IPS-18a (cell line): ENCODE measurements at regions not wholly inside any gene's neighbourhood (a gene's known extent, or its start where the extent isn't known, plus 50 kb on each side); places are given as distances from the start of the nearest gene placed in this dataset.
"Not testable (repeated sequence)": the region's sequence is repeated elsewhere in the genome, so short reads cannot be mapped to it uniquely, and the experiment has no call there.

ENCODE experiments used
- H3K27ac ChIP-seq: one replicate; pipeline ENCODE4 v1.5.1; 2013; ENCODE audit warnings: low read length
- H3K27me3 ChIP-seq: one replicate; pipeline ENCODE4 v1.6.1; 2013; ENCODE audit warnings: mild to moderate bottlenecking, low read length; ENCODE audit not compliant: control insufficient read depth, insufficient read depth
- H3K36me3 ChIP-seq: one replicate; pipeline ENCODE4 v1.6.1; 2013; ENCODE audit warnings: low read depth, low read length; ENCODE audit not compliant: control insufficient read depth
- H3K4me1 ChIP-seq: one replicate; pipeline ENCODE4 v1.6.1; 2013; ENCODE audit warnings: low read depth, low read length; ENCODE audit not compliant: control insufficient read depth
- H3K4me3 ChIP-seq: one replicate; pipeline ENCODE4 v1.5.1; 2013; ENCODE audit warnings: low read length
- H3K9ac ChIP-seq: one replicate; pipeline ENCODE4 v1.6.1; 2013; ENCODE audit warnings: mild to moderate bottlenecking, low read length, moderate library complexity
- H3K9me3 ChIP-seq: one replicate; pipeline ENCODE4 v1.6.1; 2013; ENCODE audit warnings: low read depth, low read length; ENCODE audit not compliant: control insufficient read depth

- Histone ChIP-seq H3K36me3 (no peaks in the 10 kb centered on the region), H3K4me1 (peaks cover 1% of the 10 kb centered on the region), H3K27ac (no peak overlapping the region), H3K27me3 (no peaks in the 10 kb centered on the region), H3K4me3 (no peak overlapping the region), H3K9me3 (no peaks in the 10 kb centered on the region), H3K9ac (no peak overlapping the region)
Measured at GRCh38 chr21:15204970-15205286, 140.1 kb upstream of the NRIP1 start.

- Histone ChIP-seq H3K9ac (no peak overlapping the region), H3K4me3 (no peak overlapping the region), H3K36me3 (no peaks in the 10 kb centered on the region), H3K9me3 (no peaks in the 10 kb centered on the region), H3K4me1 (no peaks in the 10 kb centered on the region), H3K27me3 (no peaks in the 10 kb centered on the region), H3K27ac (no peak overlapping the region)
Measured at GRCh38 chr21:15206514-15206913, 141.7 kb upstream of the NRIP1 start.

GRCh38 chr21:15207231-15207630 is 142.4 kb upstream of the NRIP1 start:
- no peak overlapping the region for H3K9ac ChIP-seq
- no peak overlapping the region for H3K27ac ChIP-seq
- no peaks in the 10 kb centered on the region for H3K4me1 ChIP-seq
- H3K9me3 ChIP-seq: no peaks in the 10 kb centered on the region
- no peaks in the 10 kb centered on the region for H3K27me3 ChIP-seq
- no peak overlapping the region for H3K4me3 ChIP-seq
- no peaks in the 10 kb centered on the region for H3K36me3 ChIP-seq

GRCh38 chr21:15207635-15208370 is 143.0 kb upstream of the NRIP1 start:
- no peaks in the 10 kb centered on the region for H3K27me3 ChIP-seq
- no peaks in the 10 kb centered on the region for H3K9me3 ChIP-seq
- H3K4me1 ChIP-seq: no peaks in the 10 kb centered on the region
- H3K9ac ChIP-seq: no peak overlapping the region
- H3K4me3 ChIP-seq: no peak overlapping the region
- H3K36me3 ChIP-seq: no peaks in the 10 kb centered on the region
- no peak overlapping the region for H3K27ac ChIP-seq

GRCh38 chr21:15208786-15209185 is 144.0 kb upstream of the NRIP1 start:
- Histone ChIP-seq H3K27me3 (no peaks in the 10 kb centered on the region), H3K27ac (no peak overlapping the region), H3K9ac (no peak overlapping the region), H3K9me3 (no peaks in the 10 kb centered on the region), H3K4me1 (no peaks in the 10 kb centered on the region), H3K4me3 (no peak overlapping the region), H3K36me3 (no peaks in the 10 kb centered on the region)

GRCh38 chr21:15209224-15209623 is 144.4 kb upstream of the NRIP1 start:
- Histone ChIP-seq H3K9me3 (no peaks in the 10 kb centered on the region), H3K27ac (no peak overlapping the region), H3K4me3 (no peak overlapping the region), H3K36me3 (no peaks in the 10 kb centered on the region), H3K9ac (no peak overlapping the region), H3K27me3 (no peaks in the 10 kb centered on the region), H3K4me1 (no peaks in the 10 kb centered on the region)

GRCh38 chr21:15210235-15210678 is 145.5 kb upstream of the NRIP1 start:
- H3K4me3 ChIP-seq: no peak overlapping the region
- H3K4me1 ChIP-seq: no peaks in the 10 kb centered on the region
- no peaks in the 10 kb centered on the region for H3K36me3 ChIP-seq
- H3K27me3 ChIP-seq: no peaks in the 10 kb centered on the region
- no peaks in the 10 kb centered on the region for H3K9me3 ChIP-seq
- H3K9ac ChIP-seq: no peak overlapping the region
- no peak overlapping the region for H3K27ac ChIP-seq

- Histone ChIP-seq H3K36me3 (no peaks in the 10 kb centered on the region), H3K27ac (no peak overlapping the region), H3K4me1 (no peaks in the 10 kb centered on the region), H3K27me3 (no peaks in the 10 kb centered on the region), H3K9ac (no peak overlapping the region), H3K9me3 (no peaks in the 10 kb centered on the region), H3K4me3 (no peak overlapping the region)
Measured at GRCh38 chr21:15211491-15212133, 146.8 kb upstream of the NRIP1 start.

- Histone ChIP-seq H3K4me3 (no peak overlapping the region), H3K36me3 (no peaks in the 10 kb centered on the region), H3K27me3 (no peaks in the 10 kb centered on the region), H3K4me1 (no peaks in the 10 kb centered on the region), H3K9me3 (no peaks in the 10 kb centered on the region), H3K9ac (no peak overlapping the region), H3K27ac (no peak overlapping the region)
Measured at GRCh38 chr21:15212206-15212605, 147.4 kb upstream of the NRIP1 start.

GRCh38 chr21:15218476-15218875 is 153.7 kb upstream of the NRIP1 start:
- not testable (repeated sequence) for H3K9ac ChIP-seq, H3K27ac ChIP-seq, H3K4me3 ChIP-seq, H3K9me3 ChIP-seq, H3K36me3 ChIP-seq
- peaks cover 16% of the 10 kb centered on the region for H3K4me1 ChIP-seq
- H3K27me3 ChIP-seq: peaks cover 23% of the 10 kb centered on the region

GRCh38 chr21:15219039-15219438 is 154.2 kb upstream of the NRIP1 start:
- Histone ChIP-seq H3K9me3 (no peaks in the 10 kb centered on the region), H3K27me3 (peaks cover 29% of the 10 kb centered on the region), H3K4me3 (no peak overlapping the region), H3K36me3 (no peaks in the 10 kb centered on the region), H3K4me1 (peaks cover 16% of the 10 kb centered on the region), H3K27ac (no peak overlapping the region), H3K9ac (no peak overlapping the region)

- Histone ChIP-seq H3K27me3 (peaks cover 35% of the 10 kb centered on the region), H3K4me3 (no peak overlapping the region), H3K9me3 (no peaks in the 10 kb centered on the region), H3K4me1 (peaks cover 16% of the 10 kb centered on the region), H3K27ac (no peak overlapping the region), H3K36me3 (no peaks in the 10 kb centered on the region), H3K9ac (no peak overlapping the region)
Measured at GRCh38 chr21:15219894-15220293, 155.1 kb upstream of the NRIP1 start.
